MV-4-11 (cell line): ENCODE measurements at regions not wholly inside any gene's neighbourhood (a gene's known extent, or its start where the extent isn't known, plus 50 kb on each side); places are given as distances from the start of the nearest gene placed in this dataset.

ENCODE experiments used
- DNase-seq: peaks from one replicate; lab custom pipeline; 2025; lab: John Stamatoyannopoulos, UW

DNA sequence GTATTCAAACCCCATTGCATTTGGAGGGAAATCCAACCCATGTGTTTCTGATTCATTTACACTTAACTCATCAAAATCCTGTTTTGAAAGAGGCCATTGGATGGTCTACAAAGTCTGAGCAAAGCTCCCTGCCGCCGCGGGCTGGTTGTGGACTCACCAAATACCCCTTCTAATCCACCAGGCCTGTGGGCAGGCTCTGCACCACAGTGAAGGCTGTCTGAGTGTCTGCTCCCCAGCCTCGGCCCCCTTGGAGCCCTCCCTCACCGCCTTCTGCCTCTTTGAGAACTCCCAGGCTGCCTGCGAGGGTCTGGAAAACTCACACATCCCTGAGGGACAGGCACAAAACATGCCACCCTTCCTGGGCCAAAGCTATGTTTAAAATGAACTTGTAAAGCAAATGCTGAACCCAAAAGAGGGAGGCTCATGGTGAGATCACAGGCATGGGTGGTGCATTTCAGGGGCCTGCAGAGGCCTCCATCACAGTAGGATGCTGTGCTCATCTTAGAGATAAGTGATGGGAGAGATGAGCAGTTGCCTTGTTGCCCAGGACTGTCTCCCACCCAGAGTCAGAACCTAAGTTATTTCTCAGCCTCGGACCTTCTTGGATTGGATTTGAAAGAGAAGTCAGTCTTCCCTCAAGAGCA is 225.0 kb downstream of the CYP26B1 start:
- no peak for DNase-seq

DNA sequence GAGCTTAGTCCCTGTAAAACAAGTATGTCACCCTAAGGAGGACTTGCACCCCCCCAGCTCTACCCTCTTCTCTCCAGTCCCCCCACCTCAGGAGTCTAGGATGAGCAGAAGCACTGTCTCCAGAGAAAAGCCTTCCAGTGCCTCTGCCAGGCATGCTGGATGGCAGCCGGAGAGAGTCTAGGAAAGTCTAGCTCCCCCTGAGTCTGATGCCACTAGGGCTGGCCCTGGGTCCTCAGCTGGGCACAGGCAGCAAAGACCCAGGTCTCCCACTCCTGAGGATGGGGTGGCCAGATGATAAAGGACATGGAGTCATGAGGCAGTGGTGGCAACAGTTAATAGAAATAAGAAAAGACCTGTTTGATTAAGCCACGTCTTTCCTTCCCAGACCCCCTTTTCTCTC is 225.6 kb downstream of the CYP26B1 start:
- no peak for DNase-seq

DNA sequence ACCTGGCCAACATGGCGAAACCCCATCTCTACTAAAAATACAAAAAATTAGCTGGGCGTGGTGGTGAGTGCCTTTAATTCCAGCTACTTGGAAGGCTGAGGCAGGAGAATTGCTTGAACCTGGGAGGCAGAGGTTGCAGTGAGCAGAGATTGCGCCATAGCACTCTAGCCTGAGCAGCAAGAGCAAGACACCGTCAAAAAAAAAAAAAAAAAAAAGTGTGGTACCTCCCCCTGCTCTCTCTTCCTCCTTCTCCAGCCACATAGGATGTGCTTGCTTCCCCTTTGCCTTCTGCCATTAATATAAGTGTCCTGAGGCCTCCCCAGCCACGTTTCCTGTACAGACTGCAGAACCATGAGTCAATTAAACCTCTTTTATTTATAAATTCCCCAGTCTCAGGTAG is 226.8 kb downstream of the CYP26B1 start:
- DNase-seq, result peak; percentile 96

DNA sequence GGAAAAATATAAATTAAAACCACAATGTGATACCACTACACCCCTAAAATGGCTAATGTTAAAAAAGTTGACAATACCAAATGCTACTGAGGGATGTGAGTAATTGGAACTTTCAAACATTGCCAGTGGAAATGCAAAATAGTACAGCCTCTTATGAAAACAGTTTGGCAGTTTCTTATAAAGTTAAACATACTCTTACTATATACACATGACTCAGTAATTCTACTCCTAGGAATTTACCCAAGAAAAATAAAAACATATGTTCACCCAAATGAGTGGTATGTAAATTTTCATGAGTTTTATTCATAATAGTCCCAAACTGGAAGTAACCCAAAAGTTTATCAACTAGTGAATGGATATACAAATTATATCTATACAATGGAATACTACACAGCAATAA is 228.0 kb downstream of the CYP26B1 start:
- no peak for DNase-seq

DNA sequence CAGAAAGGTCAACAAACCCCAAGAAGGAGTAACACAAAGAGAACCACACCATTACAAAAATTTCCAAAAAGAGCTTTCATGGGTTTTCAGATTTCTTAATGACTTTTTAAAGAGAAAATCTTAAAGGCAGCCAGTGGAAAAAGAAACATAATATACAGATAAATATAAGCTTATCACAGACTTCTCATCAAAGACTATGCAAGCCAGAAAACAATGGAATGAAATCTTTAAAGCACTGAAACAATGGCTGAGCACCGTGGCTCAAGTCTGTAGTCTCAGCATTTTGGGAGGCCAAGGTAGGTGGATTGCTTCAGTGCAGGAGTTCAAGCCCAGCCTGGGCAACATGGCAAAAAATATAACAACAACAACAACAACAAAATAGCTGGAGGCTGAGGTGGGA is 237.4 kb downstream of the CYP26B1 start:
- no peak for DNase-seq

- no peak for DNase-seq
These were observed 238.9 kb downstream of the CYP26B1 start for GRCh38 chr2:71908798-71909197.

DNA sequence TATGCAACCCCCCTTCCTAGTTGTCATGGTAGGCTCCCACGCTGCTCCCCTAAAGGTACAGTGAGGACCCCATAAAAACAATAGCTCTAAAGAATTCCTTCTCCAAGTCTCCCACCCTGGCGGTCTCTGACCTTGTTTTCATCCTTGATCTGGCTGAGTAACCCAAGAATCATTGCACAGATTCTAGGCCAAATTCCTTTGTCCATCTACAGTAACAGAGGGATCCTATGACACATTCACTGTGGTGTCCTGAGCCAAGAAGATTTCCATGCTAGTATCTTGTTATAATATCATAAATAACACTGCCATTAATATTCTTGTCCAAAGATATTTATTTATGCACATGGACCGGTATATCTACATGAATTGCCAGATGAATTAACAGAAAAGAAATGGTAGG is 240.2 kb downstream of the CYP26B1 start:
- DNase-seq, result no peak

GRCh38 chr2:71906357-71906973 is 241.2 kb downstream of the CYP26B1 start:
- no peak for DNase-seq

DNA sequence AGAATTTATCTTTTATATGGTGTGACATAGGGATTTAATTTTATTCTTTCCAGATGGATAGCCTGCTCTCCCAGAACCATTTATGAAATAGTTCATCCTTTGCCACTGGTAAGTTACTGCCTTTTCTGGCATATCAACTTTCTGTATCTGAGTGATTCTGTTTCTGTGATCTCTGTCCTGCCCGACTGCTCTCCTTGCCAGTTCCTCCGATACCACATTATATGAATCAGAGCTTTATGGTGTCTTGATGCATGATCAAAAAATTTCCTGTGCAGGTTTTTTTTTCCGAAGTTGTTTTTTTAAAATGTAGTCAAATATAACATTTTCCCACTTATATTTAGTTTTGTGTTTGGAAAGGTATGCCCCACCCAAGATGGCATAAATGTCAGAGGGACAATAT is 242.5 kb downstream of the CYP26B1 start:
- DNase-seq, result no peak

DNA sequence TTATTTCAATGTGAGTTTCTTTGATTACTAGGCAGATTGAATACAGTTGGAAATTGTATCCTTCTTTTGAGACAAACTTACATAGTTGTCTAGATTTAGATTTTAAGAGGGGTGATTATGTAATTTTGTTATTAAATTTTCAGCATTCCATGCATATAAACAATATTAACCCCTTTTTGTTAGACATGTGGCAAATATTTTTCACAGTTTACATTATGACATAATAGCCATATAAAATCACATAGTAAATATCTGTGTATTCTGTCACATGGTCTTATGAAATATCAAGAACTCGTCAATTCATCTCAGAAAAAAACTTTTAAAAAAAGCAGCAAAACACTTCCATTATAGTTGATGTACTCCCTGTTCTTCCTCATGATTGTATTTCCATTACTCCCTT is 243.8 kb downstream of the CYP26B1 start:
- no peak for DNase-seq

GRCh38 chr2:71901466-71901865 is 246.2 kb downstream of the CYP26B1 start:
- no peak for DNase-seq

- no peak for DNase-seq
These were observed 248.6 kb downstream of the CYP26B1 start for GRCh38 chr2:71898851-71899681.

DNA sequence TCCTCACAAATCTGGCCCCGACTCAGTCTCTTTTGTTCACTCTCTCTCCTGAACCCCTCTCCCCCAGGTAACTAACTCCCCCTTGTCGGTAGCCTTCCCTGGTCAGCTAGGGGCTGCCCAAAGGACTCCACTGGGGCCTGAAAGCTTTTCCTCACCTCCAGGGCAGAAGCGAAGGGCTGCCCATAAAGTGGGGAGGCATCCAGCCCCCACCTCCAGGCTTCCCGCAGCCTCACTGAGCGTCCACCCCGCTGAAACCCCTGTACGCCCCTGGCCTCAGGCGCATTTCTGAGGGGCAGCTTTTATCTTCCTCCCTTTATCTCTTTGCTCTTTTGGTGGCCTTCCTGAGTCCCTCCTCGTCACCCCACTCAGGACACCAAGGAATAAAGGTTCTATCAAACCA is 249.3 kb downstream of the CYP26B1 start:
- no peak for DNase-seq

- DNase-seq, result no peak
These were observed 249.8 kb downstream of the CYP26B1 start for GRCh38 chr2:71897836-71898235.

DNA sequence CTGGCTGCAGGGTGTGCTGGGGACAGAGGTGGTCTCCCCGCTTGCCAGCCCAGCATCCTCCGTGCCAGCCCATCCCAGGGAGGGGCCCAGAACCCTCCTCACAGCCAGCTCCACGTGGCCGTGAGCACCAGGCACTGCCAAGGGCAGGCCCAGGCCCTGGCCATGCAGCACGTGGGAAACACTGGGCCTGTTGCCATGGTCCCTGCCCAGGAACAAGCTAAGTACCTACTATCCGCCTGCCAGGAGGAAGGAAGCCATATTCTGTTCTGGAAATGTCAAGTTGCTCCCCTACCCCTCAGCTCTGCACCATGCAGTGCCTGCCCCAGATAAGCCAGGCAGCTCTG is 250.6 kb downstream of the CYP26B1 start:
- no peak for DNase-seq

DNA sequence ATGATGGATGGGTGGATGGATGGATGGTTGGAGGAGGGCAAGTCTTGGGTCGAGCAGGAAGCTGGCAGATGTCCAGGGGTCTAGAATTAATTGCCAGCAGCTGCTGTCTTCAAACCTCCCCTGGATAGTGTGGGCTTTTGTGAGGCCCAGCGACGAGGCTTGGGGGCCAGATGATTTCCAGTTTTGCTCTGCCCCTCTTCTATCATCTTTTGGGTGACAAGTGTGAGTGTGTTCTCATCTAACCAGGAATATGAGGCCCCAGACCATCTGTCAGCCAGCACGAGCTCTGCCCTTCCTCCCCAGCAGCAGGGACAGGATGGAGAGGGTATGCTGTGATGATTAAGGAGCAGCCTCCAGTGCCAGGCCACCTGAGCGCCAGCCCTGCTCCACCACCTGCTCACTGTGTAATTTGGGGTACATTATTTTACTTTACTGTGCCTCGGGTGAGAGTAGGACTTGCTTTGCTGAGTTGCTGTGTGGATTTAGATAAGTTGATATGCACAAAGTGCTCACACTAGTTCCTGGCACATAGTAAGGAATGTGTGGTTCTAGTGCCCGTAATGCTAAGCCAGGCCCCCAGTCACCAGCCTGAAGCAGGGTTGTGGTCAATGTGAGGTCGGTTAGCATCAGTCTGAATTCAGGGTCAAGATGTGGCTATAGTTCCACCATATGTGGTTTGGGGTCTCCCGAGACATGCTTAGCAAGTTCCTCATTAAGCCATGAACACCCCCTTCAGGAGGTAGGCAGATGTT is 251.1 kb downstream of the CYP26B1 start:
- no peak for DNase-seq

DNA sequence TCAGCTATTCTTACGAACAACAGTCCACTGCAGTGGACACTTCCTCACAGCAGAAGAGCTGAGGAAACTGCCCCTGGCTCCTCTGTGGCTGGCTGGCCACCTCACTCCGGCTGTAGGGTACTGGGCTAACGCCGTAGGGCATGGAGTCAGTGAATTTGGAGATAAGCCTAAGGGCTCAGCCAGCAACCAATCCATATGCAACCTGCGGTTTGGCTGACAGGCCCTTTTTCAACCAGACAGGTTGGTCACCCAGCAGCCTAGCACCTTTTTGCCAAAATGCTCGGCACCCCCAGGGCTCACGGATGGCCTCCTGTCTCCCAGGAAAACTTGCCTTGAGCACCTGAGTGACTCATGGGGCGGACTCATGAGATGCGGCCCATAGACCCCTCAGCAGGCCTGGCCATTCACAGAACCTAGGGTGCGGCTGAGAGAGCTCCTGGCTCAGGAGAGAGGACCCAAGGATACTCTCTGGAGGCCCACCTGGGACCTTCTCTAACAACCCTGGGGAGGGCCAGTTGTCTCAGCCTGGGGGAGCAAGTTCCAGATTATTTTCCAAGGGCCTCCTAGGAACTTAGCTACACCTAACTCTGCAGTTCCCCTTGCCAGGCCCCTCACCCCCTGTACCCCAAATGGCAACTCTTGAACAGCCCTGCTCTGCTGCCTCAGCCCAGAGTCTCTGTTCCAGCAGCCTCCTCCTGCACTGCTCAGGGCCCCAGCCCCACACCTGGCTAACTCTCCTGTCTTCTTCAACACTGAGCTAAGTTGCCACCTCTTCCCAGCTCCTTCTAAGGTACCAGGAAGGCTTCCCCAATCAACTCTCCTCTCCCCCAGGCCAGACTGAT is 252.1 kb downstream of the CYP26B1 start:
- DNase-seq, result no peak

GRCh38 chr2:71894261-71894660 is 253.4 kb downstream of the CYP26B1 start:
- DNase-seq, result no peak

DNA sequence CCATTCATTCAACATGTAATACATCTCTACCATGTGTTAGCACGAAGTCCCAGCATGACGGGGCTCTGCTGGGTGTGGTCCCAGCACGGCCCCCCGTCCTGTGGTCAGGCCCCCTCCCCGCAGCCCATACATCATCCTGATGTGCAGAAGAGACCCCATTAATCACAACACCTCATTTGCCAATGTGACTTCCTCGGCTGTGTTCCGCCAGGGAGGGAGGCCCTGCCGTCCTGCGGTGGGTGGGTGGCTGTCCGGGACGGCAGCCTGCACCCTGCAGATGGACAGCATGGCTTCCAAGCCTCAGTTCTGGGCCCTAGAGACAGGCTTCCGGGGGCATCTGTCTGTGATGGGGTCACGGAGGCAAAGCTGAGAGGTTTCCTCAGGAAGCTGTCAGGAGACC is 254.0 kb downstream of the CYP26B1 start:
- DNase-seq, result no peak

DNA sequence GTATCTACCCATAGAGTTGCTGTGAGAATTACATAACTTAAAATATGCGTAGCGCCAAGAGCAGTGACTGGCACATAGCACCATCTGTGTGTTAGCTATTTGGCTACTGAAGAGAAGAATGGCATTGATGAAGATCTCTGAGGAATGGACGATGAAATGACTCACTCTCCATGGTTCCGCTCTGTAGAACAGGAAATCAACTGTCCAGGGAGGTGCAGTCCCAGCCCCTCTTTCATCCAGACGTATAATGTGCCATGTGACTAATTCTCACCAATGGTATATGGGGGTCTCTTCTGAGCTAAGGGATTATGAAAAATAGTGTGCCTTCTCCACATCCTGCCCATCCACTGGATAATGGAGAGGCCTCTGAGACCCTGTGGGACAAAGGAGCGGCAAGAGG is 254.8 kb downstream of the CYP26B1 start:
- no peak for DNase-seq

DNA sequence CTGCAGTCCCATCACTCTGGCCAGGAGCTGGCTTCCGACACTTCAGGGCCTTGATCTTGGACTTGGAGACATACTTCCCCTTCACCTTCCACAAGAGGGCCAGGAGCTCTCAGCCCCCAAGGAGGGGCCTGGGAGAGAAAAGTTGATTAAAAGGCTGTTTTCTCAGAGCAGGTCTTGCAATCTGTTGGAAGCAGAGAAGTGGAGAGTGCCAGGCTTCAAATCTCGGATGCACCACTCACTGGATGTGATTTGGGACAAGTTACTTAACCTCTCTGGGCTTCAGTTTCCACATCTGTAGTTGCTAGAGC is 255.3 kb downstream of the CYP26B1 start:
- no peak for DNase-seq
